ENCODE measurements at regions not wholly inside any gene's neighbourhood (a gene's known extent, or its start where the extent isn't known, plus 50 kb on each side); places are given as distances from the start of the nearest gene placed in this dataset.

GRCh38 chr17:34447406-34447805 is 84.4 kb upstream of the CCL1 start:
- TF ChIP-seq CTCF (IDR thresholded peaks at IDR 0.05; ENCODE audit: poor library complexity) (no peak), EZH2 (IDR thresholded peaks at IDR 0.05; ENCODE audit: borderline replicate concordance) (no peak), EZH2phosphoT487 (IDR thresholded peaks at IDR 0.05; ENCODE audit: low read depth, severe bottlenecking, unreplicated experiment) (no peak)
